ENCODE measurements at regions not wholly inside any gene's neighbourhood (a gene's known extent, or its start where the extent isn't known, plus 50 kb on each side); places are given as distances from the start of the nearest gene placed in this dataset.

- intact Hi-C loops (cut with micrococcal nuclease; ENCODE audit: unreplicated experiment) = no loop called here
- H3K27ac Mint-ChIP-seq (ENCODE audit: unreplicated experiment) = no peak overlapping the region
- H3K4me1 Mint-ChIP-seq (ENCODE audit: low read depth, unreplicated experiment) = no peaks in the 10 kb centered on the region
- H3K4me3 Mint-ChIP-seq (ENCODE audit: low read depth, unreplicated experiment) = no peak overlapping the region
- no peaks in the 10 kb centered on the region for H3K36me3 Mint-ChIP-seq (ENCODE audit: insufficient read depth, unreplicated experiment)
- no peak for DNase-seq
- no peak for TF ChIP-seq CTCF (IDR thresholded peaks at IDR 0.05; ENCODE audit: unreplicated experiment)
- CTCF ChIA-PET = interaction anchor here (0.5 kb wide), 1 partner anchor 71 kb away, joined by 3 read pairs; no protein-coding TSS in a partner anchor
- peaks cover 40% of the 10 kb centered on the region for H3K27me3 Mint-ChIP-seq (ENCODE audit: unreplicated experiment)
- no peaks in the 10 kb centered on the region for H3K9me3 Mint-ChIP-seq (ENCODE audit: low read depth, unreplicated experiment)
- no TSS peak for BruUV-seq (replicated peaks)
These were observed 129.8 kb downstream of the NXNL2 start for GRCh38 chr9:88664773-88665172.

- H3K27me3 Mint-ChIP-seq (ENCODE audit: unreplicated experiment) = no peaks in the 10 kb centered on the region
- intact Hi-C loops (cut with micrococcal nuclease; ENCODE audit: unreplicated experiment) = no loop called here
- CTCF ChIA-PET = no interaction called here
- no TSS peak for BruUV-seq (replicated peaks)
- no peak overlapping the region for H3K4me3 Mint-ChIP-seq (ENCODE audit: low read depth, unreplicated experiment)
- no peaks in the 10 kb centered on the region for H3K9me3 Mint-ChIP-seq (ENCODE audit: low read depth, unreplicated experiment)
- H3K36me3 Mint-ChIP-seq (ENCODE audit: insufficient read depth, unreplicated experiment) = no peaks in the 10 kb centered on the region
- H3K4me1 Mint-ChIP-seq (ENCODE audit: low read depth, unreplicated experiment) = no peaks in the 10 kb centered on the region
- DNase-seq = no peak
- no peak for TF ChIP-seq CTCF (IDR thresholded peaks at IDR 0.05; ENCODE audit: unreplicated experiment)
- H3K27ac Mint-ChIP-seq (ENCODE audit: unreplicated experiment) = no peak overlapping the region
These were observed 138.1 kb downstream of the NXNL2 start for GRCh38 chr9:88672874-88673689.

- Mint-ChIP-seq H3K27me3 (ENCODE audit: unreplicated experiment) (no peaks in the 10 kb centered on the region), H3K27ac (ENCODE audit: unreplicated experiment) (no peak overlapping the region), H3K36me3 (ENCODE audit: insufficient read depth, unreplicated experiment) (no peaks in the 10 kb centered on the region), H3K4me1 (ENCODE audit: low read depth, unreplicated experiment) (no peaks in the 10 kb centered on the region), H3K9me3 (ENCODE audit: low read depth, unreplicated experiment) (no peaks in the 10 kb centered on the region), H3K4me3 (ENCODE audit: low read depth, unreplicated experiment) (no peak overlapping the region)
- intact Hi-C loops (cut with micrococcal nuclease; ENCODE audit: unreplicated experiment) = no loop called here
- no peak for TF ChIP-seq CTCF (IDR thresholded peaks at IDR 0.05; ENCODE audit: unreplicated experiment)
- DNase-seq = no peak
- no TSS peak for BruUV-seq (replicated peaks)
- CTCF ChIA-PET = no interaction called here
These were observed 138.9 kb downstream of the NXNL2 start for GRCh38 chr9:88673886-88674285.

GRCh38 chr9:88676644-88677043 is 141.7 kb downstream of the NXNL2 start:
- no peaks in the 10 kb centered on the region for H3K4me1 Mint-ChIP-seq (ENCODE audit: low read depth, unreplicated experiment)
- H3K27ac Mint-ChIP-seq (ENCODE audit: unreplicated experiment) = no peak overlapping the region
- no TSS peak for BruUV-seq (replicated peaks)
- no peaks in the 10 kb centered on the region for H3K9me3 Mint-ChIP-seq (ENCODE audit: low read depth, unreplicated experiment)
- DNase-seq = no peak
- no peaks in the 10 kb centered on the region for H3K27me3 Mint-ChIP-seq (ENCODE audit: unreplicated experiment)
- CTCF ChIA-PET = no interaction called here
- no peak overlapping the region for H3K4me3 Mint-ChIP-seq (ENCODE audit: low read depth, unreplicated experiment)
- intact Hi-C loops (cut with micrococcal nuclease; ENCODE audit: unreplicated experiment) = no loop called here
- TF ChIP-seq CTCF (IDR thresholded peaks at IDR 0.05; ENCODE audit: unreplicated experiment) = no peak
- no peaks in the 10 kb centered on the region for H3K36me3 Mint-ChIP-seq (ENCODE audit: insufficient read depth, unreplicated experiment)

All from Calu3 (cell line).